Left lung (tissue), 4 donors: ENCODE measurements at regions not wholly inside any gene's neighbourhood (a gene's known extent, or its start where the extent isn't known, plus 50 kb on each side); places are given as distances from the start of the nearest gene placed in this dataset.
A peak's percentile ranks its signal among the peaks of the same experiment; 100 is the strongest.

Experiments used
- ATAC-seq: fragments of 200-7000 bp; cut with Tn5 transposase; one replicate; pipeline ENCODE4 v1.9.1; 2020; ENCODE audit warnings: moderate library complexity
- DNase-seq, 4 donors: peaks; one replicate each; pipeline ENCODE4 v3.0.0-alpha.2; 2013 to 2020
- H3K27ac ChIP-seq, 2 donors: fragments of 200-600 bp; sonication (generic) in 1 of 2; one replicate each; pipeline versions ENCODE4 v1.5.0 to v1.8.0; 2020 to 2021
- H3K27me3 ChIP-seq, 2 donors: fragments of 200-600 bp; sonication (generic) in 1 of 2; one replicate each; pipeline versions ENCODE4 v1.5.0 to v1.8.0; 2020 to 2021
- H3K36me3 ChIP-seq, 2 donors: fragments of 200-600 bp; sonication (generic) in 1 of 2; one replicate each; pipeline versions ENCODE4 v1.5.0 to v1.8.0; 2020 to 2021
- H3K4me1 ChIP-seq, 2 donors: fragments of 200-600 bp; one replicate each; pipeline ENCODE4 v1.8.0; 2021
- H3K4me3 ChIP-seq, 2 donors: fragments of 200-600 bp; sonication (generic) in 1 of 2; one replicate each; pipeline versions ENCODE4 v1.5.0 to v1.8.0; 2020 to 2021; ENCODE audit warnings: mild to moderate bottlenecking in 1 of 2
- H3K9me3 ChIP-seq, 2 donors: fragments of 200-600 bp; sonication (generic) in 1 of 2; one replicate each; pipeline versions ENCODE4 v1.5.0 to v1.8.0; 2020 to 2021
- intact Hi-C, 2 donors: fragments of 100-400 bp; cut with DNase I; formaldehyde crosslinking; loops; one replicate each; pipeline versions ENCODE4 v1.11.2 to v1.14.2; 2022
- TF ChIP-seq, protein P1 (sequence below), 2 donors: fragments of 200-600 bp; sonication (generic) in 1 of 2; IDR thresholded peaks; one replicate each; pipeline versions ENCODE4 v1.5.0 to v1.8.0; 2021; ENCODE audit warnings: antibody characterized with exemption in 2 of 2
- donor health status: DM: no; HTN: yes; CAD: no.
- donor health status: DM: no; HTN: no; CAD: no.

DNA sequence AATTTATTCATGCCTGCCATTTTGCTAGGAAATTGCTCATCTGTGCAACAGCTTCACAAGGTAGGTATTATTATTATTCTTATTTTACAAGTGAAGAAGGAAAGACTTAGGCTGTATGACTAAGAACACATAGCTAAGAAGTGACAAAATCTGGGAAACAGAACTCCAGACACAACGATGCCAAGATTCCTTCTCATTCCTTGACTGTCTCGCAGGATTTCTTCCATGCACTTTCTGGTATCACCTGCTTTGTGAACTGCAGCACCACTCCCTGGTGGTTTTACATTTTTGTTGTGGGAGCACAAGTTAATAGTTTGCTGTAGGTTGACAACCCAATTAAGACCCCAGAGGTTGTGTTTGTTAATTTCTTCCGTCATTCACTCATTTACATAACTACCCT is 188.5 kb downstream of the LACC1 start:
- H3K4me3 ChIP-seq = no peak overlapping the region
- no peak overlapping the region for H3K27ac ChIP-seq
- DNase-seq (no peak), ATAC-seq (no peak)
- TF ChIP-seq, protein P1, sequence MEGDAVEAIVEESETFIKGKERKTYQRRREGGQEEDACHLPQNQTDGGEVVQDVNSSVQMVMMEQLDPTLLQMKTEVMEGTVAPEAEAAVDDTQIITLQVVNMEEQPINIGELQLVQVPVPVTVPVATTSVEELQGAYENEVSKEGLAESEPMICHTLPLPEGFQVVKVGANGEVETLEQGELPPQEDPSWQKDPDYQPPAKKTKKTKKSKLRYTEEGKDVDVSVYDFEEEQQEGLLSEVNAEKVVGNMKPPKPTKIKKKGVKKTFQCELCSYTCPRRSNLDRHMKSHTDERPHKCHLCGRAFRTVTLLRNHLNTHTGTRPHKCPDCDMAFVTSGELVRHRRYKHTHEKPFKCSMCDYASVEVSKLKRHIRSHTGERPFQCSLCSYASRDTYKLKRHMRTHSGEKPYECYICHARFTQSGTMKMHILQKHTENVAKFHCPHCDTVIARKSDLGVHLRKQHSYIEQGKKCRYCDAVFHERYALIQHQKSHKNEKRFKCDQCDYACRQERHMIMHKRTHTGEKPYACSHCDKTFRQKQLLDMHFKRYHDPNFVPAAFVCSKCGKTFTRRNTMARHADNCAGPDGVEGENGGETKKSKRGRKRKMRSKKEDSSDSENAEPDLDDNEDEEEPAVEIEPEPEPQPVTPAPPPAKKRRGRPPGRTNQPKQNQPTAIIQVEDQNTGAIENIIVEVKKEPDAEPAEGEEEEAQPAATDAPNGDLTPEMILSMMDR (IDR thresholded peaks at IDR 0.05) = no peak
- H3K27me3 ChIP-seq = no peaks in the 10 kb centered on the region
- H3K9me3 ChIP-seq = peaks cover 0 to 17% of the 10 kb centered on the region in 2 donors
- H3K36me3 ChIP-seq = no peaks in the 10 kb centered on the region
- no peaks in the 10 kb centered on the region for H3K4me1 ChIP-seq
- intact Hi-C loops = no loop called here

DNA sequence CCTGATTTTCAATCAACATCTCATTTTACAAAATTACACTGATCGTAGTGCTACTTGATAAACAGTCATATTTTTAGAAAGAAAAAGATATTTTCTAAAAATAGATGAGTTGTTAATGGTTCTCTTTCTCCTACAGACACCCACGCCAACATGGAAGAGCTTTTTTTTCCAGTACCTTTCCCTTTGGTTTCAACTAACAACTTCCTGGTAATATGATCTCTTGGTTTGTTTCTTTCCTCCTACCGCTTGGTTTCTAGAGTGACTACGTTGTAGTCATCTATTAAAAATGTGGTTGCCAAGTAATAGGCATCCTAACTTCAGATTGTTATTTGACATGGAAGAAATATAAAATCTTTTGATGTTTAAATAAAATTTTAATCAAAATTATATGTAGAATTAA is 189.0 kb downstream of the LACC1 start:
- TF ChIP-seq, protein P1 (IDR thresholded peaks at IDR 0.05) = no peak

DNA sequence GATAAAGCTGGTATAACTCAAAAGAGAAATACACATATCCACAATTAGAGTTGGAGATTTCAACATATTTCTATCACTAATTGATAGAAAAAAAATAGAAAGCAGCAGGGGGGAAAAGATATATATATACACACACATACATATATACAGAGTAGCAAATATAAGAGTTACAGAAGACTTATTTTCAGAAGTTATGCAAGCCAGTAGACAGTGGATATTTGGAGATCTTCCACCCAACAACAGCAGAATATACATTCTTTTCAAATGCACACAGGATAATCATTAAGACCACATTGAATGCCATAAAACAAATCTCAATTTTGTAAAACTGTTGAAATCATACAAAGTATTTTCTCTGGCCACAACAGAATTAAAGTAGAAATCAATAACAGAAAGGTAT is 192.8 kb downstream of the LACC1 start:
- ATAC-seq = no peak
- TF ChIP-seq, protein P1 (IDR thresholded peaks at IDR 0.05) = no peak
- Histone ChIP-seq H3K4me3 (no peak overlapping the region), H3K27ac (no peak overlapping the region), H3K27me3 (no peaks in the 10 kb centered on the region), H3K9me3 (peaks cover 0 to 20% of the 10 kb centered on the region in 2 donors), H3K4me1 (no peaks in the 10 kb centered on the region), H3K36me3 (no peaks in the 10 kb centered on the region)
- no peak for DNase-seq
- intact Hi-C loops = no loop called here

More for the DNA sequence above, 189.0 kb downstream of the LACC1 start:
- intact Hi-C loops = no loop called here
- H3K27ac ChIP-seq = no peak overlapping the region
- no peaks in the 10 kb centered on the region for H3K27me3 ChIP-seq
- peak; percentile 44 for ATAC-seq
- no peak for DNase-seq
- H3K4me1 ChIP-seq = no peaks in the 10 kb centered on the region
- H3K36me3 ChIP-seq = no peaks in the 10 kb centered on the region
- H3K9me3 ChIP-seq = peaks cover 0 to 20% of the 10 kb centered on the region in 2 donors
- no peak overlapping the region for H3K4me3 ChIP-seq

DNA sequence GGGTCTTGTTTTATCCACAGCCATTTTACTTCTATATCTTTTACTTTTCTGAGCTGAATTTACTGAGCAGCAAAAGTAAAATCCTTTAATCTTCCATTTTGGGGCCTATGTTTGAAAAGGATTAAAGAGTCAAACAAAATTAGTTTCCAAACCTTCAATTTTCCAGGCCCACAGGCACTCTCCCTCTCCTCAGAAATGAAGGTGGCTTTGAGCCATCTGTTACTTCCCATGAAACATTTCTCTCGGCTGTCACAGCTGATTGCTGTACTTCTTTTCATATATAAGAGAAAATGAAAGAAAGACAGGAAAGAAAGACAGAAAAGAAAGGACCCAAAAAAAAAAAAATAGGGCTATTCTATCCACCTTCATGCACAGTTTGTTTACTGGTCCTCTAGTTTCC is 194.9 kb downstream of the LACC1 start:
- H3K36me3 ChIP-seq = no peaks in the 10 kb centered on the region
- no peak for DNase-seq
- TF ChIP-seq, protein P1 (IDR thresholded peaks at IDR 0.05) = no peak
- intact Hi-C loops = no loop called here
- no peak overlapping the region for H3K4me3 ChIP-seq
- H3K9me3 ChIP-seq = peaks cover 0 to 20% of the 10 kb centered on the region in 2 donors
- no peak overlapping the region for H3K27ac ChIP-seq
- ATAC-seq = no peak
- H3K4me1 ChIP-seq = no peaks in the 10 kb centered on the region
- H3K27me3 ChIP-seq = no peaks in the 10 kb centered on the region

DNA sequence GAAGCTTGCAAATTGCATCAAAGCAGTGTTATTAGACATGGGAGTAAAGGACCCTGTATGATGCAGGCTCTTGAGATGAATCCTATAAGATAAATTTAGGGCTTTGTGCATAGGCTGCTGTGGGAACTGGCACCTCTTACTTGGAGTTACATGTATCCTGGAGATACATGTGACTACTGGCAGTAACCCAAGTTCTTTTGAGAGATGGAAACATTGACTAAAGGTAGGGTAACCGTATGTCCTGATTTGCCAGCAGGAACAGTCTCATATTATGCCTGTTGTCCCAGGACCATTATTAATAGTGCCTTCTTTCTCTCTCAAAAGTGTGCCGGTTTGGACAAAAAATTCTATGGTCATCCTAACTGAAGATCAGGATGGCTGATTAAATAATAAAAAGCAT is 195.4 kb downstream of the LACC1 start:
- peaks cover 0 to 20% of the 10 kb centered on the region in 2 donors for H3K9me3 ChIP-seq
- TF ChIP-seq, protein P1 (IDR thresholded peaks at IDR 0.05) = no peak
- ATAC-seq (no peak), DNase-seq (no peak)
- intact Hi-C loops = no loop called here
- no peaks in the 10 kb centered on the region for H3K27me3 ChIP-seq
- no peak overlapping the region for H3K27ac ChIP-seq
- no peak overlapping the region for H3K4me3 ChIP-seq
- no peaks in the 10 kb centered on the region for H3K36me3 ChIP-seq
- no peaks in the 10 kb centered on the region for H3K4me1 ChIP-seq
